IMR-90 (cell line): ENCODE measurements at regions not wholly inside any gene's neighbourhood (a gene's known extent, or its start where the extent isn't known, plus 50 kb on each side); places are given as distances from the start of the nearest gene placed in this dataset.

ENCODE experiments used
- ATAC-seq: fragments of 200-7000 bp; cut with Tn5 transposase; 2 replicates; pipeline ENCODE4 v1.9.1; 2020; ENCODE audit warnings: low read depth, mild to moderate bottlenecking, moderate library complexity
- BruUV-seq: library from RNA; stranded (reverse); fragments of 400-500 nt; replicated peaks from 2 replicates; lab custom pipeline; 2021; lab: Mats Ljungman, UMichigan
- CTCF ChIA-PET: fragments of 300-600 bp; formaldehyde crosslinking; extraction: SDS; loops from one replicate; lab custom pipeline; 2021; ENCODE audit warnings: antibody characterized with exemption; lab: Yijun Ruan, JAX
- POLR2A ChIA-PET: fragments of 300-600 bp; sonication (Branson Sonifier 250); formaldehyde crosslinking; loops from one replicate; lab custom pipeline; 2022; ENCODE audit warnings: antibody characterized with exemption; ENCODE audit not compliant: unreplicated experiment; lab: Charles Lee
- DNase-seq: peaks from one replicate; pipeline ENCODE4 v3.0.0; 2013
- H2AFZ ChIP-seq: replicated peaks from 2 replicates; pipeline ENCODE3; 2013; ENCODE audit warnings: low read length, mild to moderate bottlenecking; ENCODE audit not compliant: poor library complexity
- H2AK5ac ChIP-seq: 2 replicates; pipeline ENCODE4 v1.6.1; 2013; ENCODE audit warnings: low read depth, low read length, inconsistent platforms
- H2AK9ac ChIP-seq: replicated peaks from 2 replicates; pipeline ENCODE3; 2013; ENCODE audit warnings: mild to moderate bottlenecking, low read depth, low read length, moderate library complexity; ENCODE audit not compliant: poor library complexity
- H2BK120ac ChIP-seq: 2 replicates; pipeline ENCODE4 v1.6.1; 2013; ENCODE audit warnings: low read depth, low read length, inconsistent platforms
- H2BK15ac ChIP-seq: 3 replicates; pipeline ENCODE4 v1.6.1; 2013; ENCODE audit warnings: low read depth, low read length, inconsistent platforms
- H2BK20ac ChIP-seq: 2 replicates; pipeline ENCODE4 v1.6.1; 2013; ENCODE audit warnings: low read depth, mild to moderate bottlenecking, inconsistent platforms, low read length, moderate library complexity
- H2BK5ac ChIP-seq: 2 replicates; pipeline ENCODE4 v1.6.1; 2013; ENCODE audit warnings: mild to moderate bottlenecking, low read depth, low read length, inconsistent platforms; ENCODE audit not compliant: poor library complexity, severe bottlenecking
- H3K14ac ChIP-seq: replicated peaks from 2 replicates; pipeline ENCODE4 v1.6.1; 2013; ENCODE audit warnings: low read depth, low read length, inconsistent platforms
- H3K18ac ChIP-seq: 2 replicates; pipeline ENCODE4 v1.6.1; 2013; ENCODE audit warnings: low read depth, low read length, control low read depth
- H3K23ac ChIP-seq: 2 replicates; pipeline ENCODE4 v1.6.1; 2013; ENCODE audit warnings: low read depth, low read length, inconsistent platforms
- H3K27ac ChIP-seq: 2 replicates; pipeline ENCODE4 v1.5.1; 2013; ENCODE audit warnings: mild to moderate bottlenecking, control low read depth, low read length; ENCODE audit not compliant: insufficient read depth
- H3K27me3 ChIP-seq: 2 replicates; pipeline ENCODE4 v1.6.1; 2013; ENCODE audit warnings: low read length; ENCODE audit not compliant: control insufficient read depth, insufficient read depth
- H3K36me3 ChIP-seq: 2 replicates; pipeline ENCODE4 v1.6.1; 2013; ENCODE audit warnings: low read length, mixed read lengths; ENCODE audit not compliant: control insufficient read depth, insufficient read depth
- H3K4ac ChIP-seq: 2 replicates; pipeline ENCODE4 v1.6.1; 2013; ENCODE audit warnings: low read depth, low read length, inconsistent platforms
- H3K4me1 ChIP-seq: 2 replicates; pipeline ENCODE4 v1.6.1; 2013; ENCODE audit warnings: low read length, mixed read lengths; ENCODE audit not compliant: control insufficient read depth, insufficient read depth
- H3K4me2 ChIP-seq: 2 replicates; pipeline ENCODE4 v1.6.1; 2013; ENCODE audit warnings: low read depth, mild to moderate bottlenecking, control low read depth, low read length, moderate library complexity
- H3K4me3 ChIP-seq: 2 replicates; pipeline ENCODE4 v1.5.1; 2013; ENCODE audit warnings: low read depth, mild to moderate bottlenecking, control low read depth, low read length, moderate library complexity; ENCODE audit not compliant: insufficient read depth
- H3K56ac ChIP-seq: 2 replicates; pipeline ENCODE4 v1.6.1; 2013; ENCODE audit warnings: low read length, inconsistent platforms; ENCODE audit not compliant: insufficient read depth; ENCODE audit errors: extremely low read depth
- H3K79me1 ChIP-seq, 2 experiments: 2 replicates each; pipeline ENCODE4 v1.6.1; 2013; ENCODE audit warnings: low read length in 2 of 2, inconsistent platforms in 1 of 2, low read depth in 1 of 2
- H3K9ac ChIP-seq: 2 replicates; pipeline ENCODE4 v1.6.1; 2013; ENCODE audit warnings: low read depth, low read length, control low read depth
- H3K9me1 ChIP-seq: 2 replicates; pipeline ENCODE4 v1.6.1; 2013; ENCODE audit warnings: low read length, inconsistent platforms; ENCODE audit not compliant: insufficient read depth
- H3K9me3 ChIP-seq: 2 replicates; pipeline ENCODE4 v1.6.1; 2013; ENCODE audit warnings: low read length; ENCODE audit not compliant: control insufficient read depth, insufficient read depth
- H4K20me1 ChIP-seq: 2 replicates; pipeline ENCODE4 v1.6.1; 2013; ENCODE audit warnings: low read length, inconsistent platforms; ENCODE audit not compliant: insufficient read depth
- H4K5ac ChIP-seq: 2 replicates; pipeline ENCODE4 v1.6.1; 2013; ENCODE audit warnings: mild to moderate bottlenecking, low read depth, low read length, control low read depth
- H4K8ac ChIP-seq, 2 experiments: 2 replicates each; pipeline ENCODE4 v1.6.1; 2013; ENCODE audit warnings: low read depth in 2 of 2, low read length in 2 of 2, control low read depth in 1 of 2, inconsistent platforms in 1 of 2
- H4K91ac ChIP-seq: 2 replicates; pipeline ENCODE4 v1.6.1; 2013; ENCODE audit warnings: low read depth, low read length, inconsistent platforms; ENCODE audit not compliant: insufficient read depth
- BHLHE40 ChIP-seq: fragments of 150-350 bp; IDR thresholded peaks from 2 replicates; pipeline ENCODE4 v1.6.1; 2016; ENCODE audit warnings: mild to moderate bottlenecking, low read depth, low read length
- CEBPB ChIP-seq: IDR thresholded peaks from 2 replicates; pipeline ENCODE4 v1.6.1; 2012; ENCODE audit warnings: low read depth, low read length, improper control_type of control experiment
- CHD1 ChIP-seq: IDR thresholded peaks from 2 replicates; pipeline ENCODE4 v1.6.1; 2012; ENCODE audit warnings: low read depth, low read length, improper control_type of control experiment
- FOS ChIP-seq: fragments of 150-350 bp; IDR thresholded peaks from 2 replicates; pipeline ENCODE4 v1.6.1; 2016; ENCODE audit warnings: low read depth, low read length
- MAFK ChIP-seq: IDR thresholded peaks from 2 replicates; pipeline ENCODE4 v1.6.1; 2012; ENCODE audit warnings: low read depth, low read length, improper control_type of control experiment
- MAZ ChIP-seq: IDR thresholded peaks from 2 replicates; pipeline ENCODE4 v1.6.1; 2012; ENCODE audit warnings: low read depth, mild to moderate bottlenecking, low read length, improper control_type of control experiment, moderate library complexity, borderline replicate concordance
- MXI1 ChIP-seq: IDR thresholded peaks from 2 replicates; pipeline ENCODE4 v1.6.1; 2012; ENCODE audit warnings: low read depth, mild to moderate bottlenecking, low read length, moderate library complexity, borderline replicate concordance
- NFE2L2 ChIP-seq: fragments of 150-350 bp; IDR thresholded peaks from 2 replicates; pipeline ENCODE4 v1.6.1; 2016; ENCODE audit warnings: low read depth, mild to moderate bottlenecking, low read length
- POLR2A ChIP-seq: IDR thresholded peaks from 2 replicates; pipeline ENCODE4 v1.6.1; 2012; ENCODE audit warnings: mild to moderate bottlenecking, low read depth, low read length
- RAD21 ChIP-seq: IDR thresholded peaks from 2 replicates; pipeline ENCODE4 v1.6.1; 2012; ENCODE audit warnings: low read length, improper control_type of control experiment
- RCOR1 ChIP-seq: IDR thresholded peaks from 2 replicates; pipeline ENCODE4 v1.6.1; 2012; ENCODE audit warnings: mild to moderate bottlenecking, low read length, improper control_type of control experiment; ENCODE audit not compliant: insufficient replicate concordance
- RFX5 ChIP-seq: IDR thresholded peaks from 2 replicates; pipeline ENCODE4 v1.8.0; 2012; ENCODE audit warnings: low read depth, mild to moderate bottlenecking, low read length, moderate library complexity
- SMC3 ChIP-seq: fragments of 150-350 bp; IDR thresholded peaks from 2 replicates; pipeline ENCODE4 v1.6.1; 2016; ENCODE audit warnings: low read depth, mild to moderate bottlenecking, antibody characterized with exemption, low read length, moderate library complexity
- WGBS, 2 experiments: methylation state at CpG; one replicate each; pipeline versions ENCODE4 v1.1.5 to v1.1.7; 2013; ENCODE audit warnings: missing lambda C conversion rate in 2 of 2; ENCODE audit not compliant: insufficient read length in 1 of 2; ENCODE audit errors: extremely low coverage in 2 of 2; 5-methylcytosine and 5-hydroxymethylcytosine counted together
- dilution Hi-C: fragments of 300-500 bp; cut with HindIII; formaldehyde crosslinking; loops from one replicate; pipeline ENCODE4 v1.14.3; 2018; ENCODE audit warnings: low sequenced_read_pairs; ENCODE audit not compliant: unreplicated experiment
- in situ Hi-C: fragments of 300-500 bp; cut with MboI; formaldehyde crosslinking; loops from 3 replicates; pipeline ENCODE4 v1.14.3; 2019; ENCODE audit warnings: low sequenced_read_pairs, inconsistent platforms, mixed read lengths
- intact Hi-C: fragments of 100-400 bp; cut with micrococcal nuclease; formaldehyde crosslinking; loops from 2 replicates; pipeline ENCODE4 v1.10.0; 2022
- TF ChIP-seq, protein P1 (sequence below): fragments of 150-350 bp; IDR thresholded peaks from 2 replicates; pipeline ENCODE4 v1.6.1; 2016; ENCODE audit warnings: low read depth, mild to moderate bottlenecking, low read length, moderate library complexity, borderline replicate concordance
- TF ChIP-seq, protein P2 (sequence below): conservative IDR thresholded peaks from 2 replicates; pipeline ENCODE4 v1.5.1; 2012; ENCODE audit warnings: mild to moderate bottlenecking, low read depth, low read length, improper control_type of control experiment
- TF ChIP-seq, protein P3 (sequence below): fragments of 150-350 bp; IDR thresholded peaks from 2 replicates; pipeline ENCODE4 v1.6.1; 2017; ENCODE audit warnings: mild to moderate bottlenecking, antibody characterized with exemption, low read length, low read depth

DNA sequence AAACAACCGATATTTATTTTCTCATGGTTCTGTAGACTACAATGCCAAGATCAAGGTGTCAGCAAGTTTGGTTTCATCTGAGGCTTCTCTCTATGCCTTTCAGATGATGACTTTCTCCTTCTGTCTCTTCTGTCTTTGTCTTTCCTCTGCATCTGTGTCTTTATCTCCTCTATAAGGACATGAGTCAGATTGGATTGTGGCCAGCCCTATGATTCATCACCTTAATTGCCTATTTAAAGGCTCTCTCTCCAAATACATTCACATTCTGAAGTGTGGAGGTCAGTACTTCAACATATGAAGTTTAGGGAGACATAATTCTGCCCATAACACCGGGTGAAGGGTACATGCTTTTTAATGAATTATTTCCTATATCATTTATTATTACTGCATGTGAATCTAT lies 71.2 kb upstream of the CNTNAP5 start:
- Histone ChIP-seq H3K4me2 (no peak overlapping the region), H3K9me1 (no peaks in the 10 kb centered on the region), H2BK20ac (no peak overlapping the region), H3K4me1 (no peaks in the 10 kb centered on the region), H4K20me1 (no peaks in the 10 kb centered on the region), H3K18ac (no peak overlapping the region), H3K56ac (no peak overlapping the region), H2AK9ac (no peak overlapping the region), H3K23ac (no peak overlapping the region), H2AFZ (no peak overlapping the region), H3K4ac (no peak overlapping the region), H3K4me3 (no peak overlapping the region), H2BK5ac (no peak overlapping the region), H3K9me3 (peaks cover 4% of the 10 kb centered on the region; the same call in 1 of the 2 replicates), H3K36me3 (no peaks in the 10 kb centered on the region), H3K9ac (no peak overlapping the region), H3K79me1 (no peaks in the 10 kb centered on the region), H3K27ac (no peak overlapping the region), H2BK120ac (no peak overlapping the region), H4K8ac (no peak overlapping the region), H2BK15ac (no peak overlapping the region), H4K5ac (no peak overlapping the region), H3K27me3 (no peaks in the 10 kb centered on the region), H4K91ac (no peak overlapping the region), H2AK5ac (no peak overlapping the region), H3K14ac (no peak overlapping the region)
- in situ Hi-C loops (no loop called here), intact Hi-C loops (no loop called here), dilution Hi-C loops (no loop called here)
- no peak for ATAC-seq
- no CpG with 5 or more reads among the region's 2 CpGs for WGBS, 2 experiments
- DNase-seq, result peak; percentile 11
- no peak for TF ChIP-seq FOS
- no peak for TF ChIP-seq NFE2L2
- TF ChIP-seq, protein P1, sequence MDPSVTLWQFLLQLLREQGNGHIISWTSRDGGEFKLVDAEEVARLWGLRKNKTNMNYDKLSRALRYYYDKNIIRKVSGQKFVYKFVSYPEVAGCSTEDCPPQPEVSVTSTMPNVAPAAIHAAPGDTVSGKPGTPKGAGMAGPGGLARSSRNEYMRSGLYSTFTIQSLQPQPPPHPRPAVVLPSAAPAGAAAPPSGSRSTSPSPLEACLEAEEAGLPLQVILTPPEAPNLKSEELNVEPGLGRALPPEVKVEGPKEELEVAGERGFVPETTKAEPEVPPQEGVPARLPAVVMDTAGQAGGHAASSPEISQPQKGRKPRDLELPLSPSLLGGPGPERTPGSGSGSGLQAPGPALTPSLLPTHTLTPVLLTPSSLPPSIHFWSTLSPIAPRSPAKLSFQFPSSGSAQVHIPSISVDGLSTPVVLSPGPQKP, result no peak
- TF ChIP-seq RCOR1, result no peak
- TF ChIP-seq, protein P2, sequence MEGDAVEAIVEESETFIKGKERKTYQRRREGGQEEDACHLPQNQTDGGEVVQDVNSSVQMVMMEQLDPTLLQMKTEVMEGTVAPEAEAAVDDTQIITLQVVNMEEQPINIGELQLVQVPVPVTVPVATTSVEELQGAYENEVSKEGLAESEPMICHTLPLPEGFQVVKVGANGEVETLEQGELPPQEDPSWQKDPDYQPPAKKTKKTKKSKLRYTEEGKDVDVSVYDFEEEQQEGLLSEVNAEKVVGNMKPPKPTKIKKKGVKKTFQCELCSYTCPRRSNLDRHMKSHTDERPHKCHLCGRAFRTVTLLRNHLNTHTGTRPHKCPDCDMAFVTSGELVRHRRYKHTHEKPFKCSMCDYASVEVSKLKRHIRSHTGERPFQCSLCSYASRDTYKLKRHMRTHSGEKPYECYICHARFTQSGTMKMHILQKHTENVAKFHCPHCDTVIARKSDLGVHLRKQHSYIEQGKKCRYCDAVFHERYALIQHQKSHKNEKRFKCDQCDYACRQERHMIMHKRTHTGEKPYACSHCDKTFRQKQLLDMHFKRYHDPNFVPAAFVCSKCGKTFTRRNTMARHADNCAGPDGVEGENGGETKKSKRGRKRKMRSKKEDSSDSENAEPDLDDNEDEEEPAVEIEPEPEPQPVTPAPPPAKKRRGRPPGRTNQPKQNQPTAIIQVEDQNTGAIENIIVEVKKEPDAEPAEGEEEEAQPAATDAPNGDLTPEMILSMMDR, result no peak
- no peak for TF ChIP-seq RAD21
- TF ChIP-seq MAFK, result no peak
- TF ChIP-seq SMC3, result no peak
- TF ChIP-seq, protein P3, sequence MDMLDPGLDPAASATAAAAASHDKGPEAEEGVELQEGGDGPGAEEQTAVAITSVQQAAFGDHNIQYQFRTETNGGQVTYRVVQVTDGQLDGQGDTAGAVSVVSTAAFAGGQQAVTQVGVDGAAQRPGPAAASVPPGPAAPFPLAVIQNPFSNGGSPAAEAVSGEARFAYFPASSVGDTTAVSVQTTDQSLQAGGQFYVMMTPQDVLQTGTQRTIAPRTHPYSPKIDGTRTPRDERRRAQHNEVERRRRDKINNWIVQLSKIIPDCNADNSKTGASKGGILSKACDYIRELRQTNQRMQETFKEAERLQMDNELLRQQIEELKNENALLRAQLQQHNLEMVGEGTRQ, result no peak
- TF ChIP-seq POLR2A, result no peak
- TF ChIP-seq CEBPB, result no peak
- TF ChIP-seq CHD1, result no peak
- no peak for TF ChIP-seq MAZ
- TF ChIP-seq MXI1, result no peak
- TF ChIP-seq BHLHE40, result no peak
- no peak for TF ChIP-seq RFX5
- ChIA-PET CTCF (no interaction called here), POLR2A (no interaction called here)
- BruUV-seq, result no TSS peak
